HAP-1 (cell line): ENCODE measurements at regions not wholly inside any gene's neighbourhood (a gene's known extent, or its start where the extent isn't known, plus 50 kb on each side); places are given as distances from the start of the nearest gene placed in this dataset.

Experiments used
- DNase-seq, 2 experiments: peaks; one replicate each; pipeline ENCODE4 v3.0.0-alpha.2; 2016 to 2020; ENCODE audit warnings: low spot score in 2 of 2
- H3K27me3 ChIP-seq: fragments of 250-450 bp; sonication (Bioruptor Pico); 2 replicates; pipeline ENCODE4 v1.5.1; 2020; ENCODE audit warnings: low read depth, mild to moderate bottlenecking, moderate library complexity
- H3K36me3 ChIP-seq: fragments of 250-450 bp; sonication (Bioruptor Pico); replicated peaks from 2 replicates; pipeline ENCODE4 v1.5.1; 2020; ENCODE audit warnings: mild to moderate bottlenecking
- H3K4me1 ChIP-seq: fragments of 250-450 bp; sonication (Bioruptor Pico); 2 replicates; pipeline ENCODE4 v1.5.1; 2020; ENCODE audit warnings: mild to moderate bottlenecking
- H3K4me3 ChIP-seq: fragments of 250-450 bp; sonication (Bioruptor Pico); 2 replicates; pipeline ENCODE4 v1.5.1; 2020; ENCODE audit warnings: mild to moderate bottlenecking, moderate library complexity
- H3K9me3 ChIP-seq: fragments of 250-450 bp; sonication (Bioruptor Pico); 2 replicates; pipeline ENCODE4 v1.5.1; 2020; ENCODE audit warnings: mild to moderate bottlenecking, moderate library complexity
- in situ Hi-C: fragments of 300-500 bp; cut with MboI; formaldehyde crosslinking; loops from 3 replicates; pipeline ENCODE4 v1.14.3; 2020; ENCODE audit warnings: low sequenced_read_pairs, inconsistent platforms, mixed read lengths

GRCh38 chr6:830667-831327, 137.9 kb upstream of the EXOC2 start:
- in situ Hi-C loops = no loop called here
- Histone ChIP-seq H3K27me3 (no peaks in the 10 kb centered on the region), H3K9me3 (no peaks in the 10 kb centered on the region), H3K4me1 (no peaks in the 10 kb centered on the region), H3K4me3 (no peak overlapping the region), H3K36me3 (no peaks in the 10 kb centered on the region)
- DNase-seq = no peak

GRCh38 chr6:829656-830055, 136.7 kb upstream of the EXOC2 start:
- no peak overlapping the region for H3K4me3 ChIP-seq
- in situ Hi-C loops = no loop called here
- no peak for DNase-seq

GRCh38 chr6:827431-827830, 134.5 kb upstream of the EXOC2 start:
- H3K36me3 ChIP-seq = no peaks in the 10 kb centered on the region
- DNase-seq = no peak
- no peak overlapping the region for H3K4me3 ChIP-seq
- no peaks in the 10 kb centered on the region for H3K9me3 ChIP-seq
- no peaks in the 10 kb centered on the region for H3K27me3 ChIP-seq
- no peaks in the 10 kb centered on the region for H3K4me1 ChIP-seq
- in situ Hi-C loops = no loop called here

More at GRCh38 chr6:829656-830055, 136.7 kb upstream of the EXOC2 start:
- Histone ChIP-seq H3K4me1 (no peaks in the 10 kb centered on the region), H3K9me3 (no peaks in the 10 kb centered on the region), H3K36me3 (no peaks in the 10 kb centered on the region), H3K27me3 (no peaks in the 10 kb centered on the region)

GRCh38 chr6:819122-819521, 126.2 kb upstream of the EXOC2 start:
- H3K36me3 ChIP-seq = no peaks in the 10 kb centered on the region
- H3K4me1 ChIP-seq = no peaks in the 10 kb centered on the region
- in situ Hi-C loops = no loop called here
- no peak for DNase-seq
- H3K27me3 ChIP-seq = peaks cover 11% of the 10 kb centered on the region; the same call in 1 of the 2 replicates
- no peak overlapping the region for H3K4me3 ChIP-seq
- H3K9me3 ChIP-seq = no peaks in the 10 kb centered on the region

- Histone ChIP-seq H3K9me3 (no peaks in the 10 kb centered on the region), H3K27me3 (peaks cover 12% of the 10 kb centered on the region; the same call in 1 of the 2 replicates), H3K4me1 (no peaks in the 10 kb centered on the region), H3K36me3 (no peaks in the 10 kb centered on the region), H3K4me3 (no peak overlapping the region)
- DNase-seq = no peak
- in situ Hi-C loops = no loop called here
Observed at GRCh38 chr6:818196-818595, 125.3 kb upstream of the EXOC2 start.

GRCh38 chr6:816510-817084, 123.7 kb upstream of the EXOC2 start:
- no peaks in the 10 kb centered on the region for H3K9me3 ChIP-seq
- H3K4me1 ChIP-seq = no peaks in the 10 kb centered on the region
- peaks cover 14% of the 10 kb centered on the region; the same call in 1 of the 2 replicates for H3K27me3 ChIP-seq
- no peak for DNase-seq
- H3K36me3 ChIP-seq = no peaks in the 10 kb centered on the region
- in situ Hi-C loops = no loop called here
- H3K4me3 ChIP-seq = no peak overlapping the region

GRCh38 chr6:815348-815738, 122.4 kb upstream of the EXOC2 start:
- Histone ChIP-seq H3K27me3 (peaks cover 14% of the 10 kb centered on the region; the same call in 1 of the 2 replicates), H3K4me3 (no peak overlapping the region), H3K36me3 (no peaks in the 10 kb centered on the region), H3K4me1 (no peaks in the 10 kb centered on the region), H3K9me3 (no peaks in the 10 kb centered on the region)
- no peak for DNase-seq
- in situ Hi-C loops = no loop called here

GRCh38 chr6:814378-815347, 121.7 kb upstream of the EXOC2 start:
- H3K9me3 ChIP-seq = no peaks in the 10 kb centered on the region
- H3K4me3 ChIP-seq = no peak overlapping the region
- no peaks in the 10 kb centered on the region for H3K4me1 ChIP-seq
- H3K36me3 ChIP-seq = no peaks in the 10 kb centered on the region
- in situ Hi-C loops = no loop called here
- peaks cover 7% of the 10 kb centered on the region; the same call in 1 of the 2 replicates for H3K27me3 ChIP-seq
- DNase-seq = no peak

GRCh38 chr6:811831-812230, 118.9 kb upstream of the EXOC2 start:
- H3K9me3 ChIP-seq = no peaks in the 10 kb centered on the region
- no peak for DNase-seq
- H3K36me3 ChIP-seq = no peaks in the 10 kb centered on the region
- 0 out of 2 replicates have a peak, but pooled peaks cover 3% of the 10 kb centered on the region for H3K27me3 ChIP-seq
- no peak overlapping the region for H3K4me3 ChIP-seq
- in situ Hi-C loops = no loop called here
- H3K4me1 ChIP-seq = no peaks in the 10 kb centered on the region

GRCh38 chr6:811191-811590, 118.3 kb upstream of the EXOC2 start:
- in situ Hi-C loops = no loop called here
- Histone ChIP-seq H3K9me3 (no peaks in the 10 kb centered on the region), H3K4me3 (no peak overlapping the region), H3K27me3 (0 out of 2 replicates have a peak, but pooled peaks cover 3% of the 10 kb centered on the region), H3K4me1 (no peaks in the 10 kb centered on the region), H3K36me3 (no peaks in the 10 kb centered on the region)
- no peak for DNase-seq

GRCh38 chr6:804771-805170, 111.8 kb upstream of the EXOC2 start:
- in situ Hi-C loops = no loop called here
- Histone ChIP-seq H3K9me3 (no peaks in the 10 kb centered on the region), H3K4me1 (no peaks in the 10 kb centered on the region), H3K36me3 (no peaks in the 10 kb centered on the region), H3K4me3 (no peak overlapping the region), H3K27me3 (peaks cover 16% of the 10 kb centered on the region)
- no peak for DNase-seq

GRCh38 chr6:804317-804716, 111.4 kb upstream of the EXOC2 start:
- Histone ChIP-seq H3K4me3 (no peak overlapping the region), H3K9me3 (no peaks in the 10 kb centered on the region), H3K36me3 (no peaks in the 10 kb centered on the region), H3K27me3 (peaks cover 20% of the 10 kb centered on the region), H3K4me1 (no peaks in the 10 kb centered on the region)
- in situ Hi-C loops = no loop called here
- DNase-seq = no peak

- H3K4me1 ChIP-seq = no peaks in the 10 kb centered on the region
- no peak for DNase-seq
- no peak overlapping the region for H3K4me3 ChIP-seq
- no peaks in the 10 kb centered on the region for H3K36me3 ChIP-seq
- no peaks in the 10 kb centered on the region for H3K9me3 ChIP-seq
- in situ Hi-C loops = no loop called here
- H3K27me3 ChIP-seq = peaks cover 30% of the 10 kb centered on the region
Observed at GRCh38 chr6:803191-803977, 110.4 kb upstream of the EXOC2 start.
